Cardiac septum (tissue), 1 donor: ENCODE measurements at regions not wholly inside any gene's neighbourhood (a gene's known extent, or its start where the extent isn't known, plus 50 kb on each side); places are given as distances from the start of the nearest gene placed in this dataset.
"Not testable (repeated sequence)": the region's sequence is repeated elsewhere in the genome, so short reads cannot be mapped to it uniquely, and the experiment has no call there.

Experiments
- DNase-seq: peaks from one replicate; pipeline ENCODE4 v3.0.0-alpha.2; 2020; ENCODE audit warnings: low spot score
- intact Hi-C: fragments of 100-400 bp; cut with DNase I; formaldehyde crosslinking; loops from one replicate; pipeline ENCODE4 v1.14.0; 2022
- donor health status: DM: no; HTN: no; CAD: no.

DNA sequence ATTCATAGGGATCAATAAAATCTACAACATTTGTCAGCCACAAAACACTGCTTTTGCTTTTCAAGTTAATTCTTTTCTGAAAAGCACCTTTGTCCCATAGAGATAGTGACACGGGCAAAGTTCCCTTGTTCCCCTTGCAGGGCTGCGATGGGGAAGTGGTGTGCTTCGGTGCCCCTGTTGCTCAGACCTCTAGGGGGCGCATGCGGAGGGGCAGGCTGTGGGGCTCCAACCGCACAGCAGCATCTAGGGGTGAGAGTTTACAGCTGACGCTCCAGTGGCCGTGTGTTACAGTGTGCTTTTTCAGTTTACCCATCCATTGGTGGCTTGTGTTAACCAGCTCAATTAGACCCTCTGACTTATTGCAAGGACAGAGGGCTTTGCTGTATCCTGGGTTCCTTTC lies 1432.2 kb upstream of the ACVR2A start:
- intact Hi-C loops = no loop called here
- DNase-seq = no peak

DNA sequence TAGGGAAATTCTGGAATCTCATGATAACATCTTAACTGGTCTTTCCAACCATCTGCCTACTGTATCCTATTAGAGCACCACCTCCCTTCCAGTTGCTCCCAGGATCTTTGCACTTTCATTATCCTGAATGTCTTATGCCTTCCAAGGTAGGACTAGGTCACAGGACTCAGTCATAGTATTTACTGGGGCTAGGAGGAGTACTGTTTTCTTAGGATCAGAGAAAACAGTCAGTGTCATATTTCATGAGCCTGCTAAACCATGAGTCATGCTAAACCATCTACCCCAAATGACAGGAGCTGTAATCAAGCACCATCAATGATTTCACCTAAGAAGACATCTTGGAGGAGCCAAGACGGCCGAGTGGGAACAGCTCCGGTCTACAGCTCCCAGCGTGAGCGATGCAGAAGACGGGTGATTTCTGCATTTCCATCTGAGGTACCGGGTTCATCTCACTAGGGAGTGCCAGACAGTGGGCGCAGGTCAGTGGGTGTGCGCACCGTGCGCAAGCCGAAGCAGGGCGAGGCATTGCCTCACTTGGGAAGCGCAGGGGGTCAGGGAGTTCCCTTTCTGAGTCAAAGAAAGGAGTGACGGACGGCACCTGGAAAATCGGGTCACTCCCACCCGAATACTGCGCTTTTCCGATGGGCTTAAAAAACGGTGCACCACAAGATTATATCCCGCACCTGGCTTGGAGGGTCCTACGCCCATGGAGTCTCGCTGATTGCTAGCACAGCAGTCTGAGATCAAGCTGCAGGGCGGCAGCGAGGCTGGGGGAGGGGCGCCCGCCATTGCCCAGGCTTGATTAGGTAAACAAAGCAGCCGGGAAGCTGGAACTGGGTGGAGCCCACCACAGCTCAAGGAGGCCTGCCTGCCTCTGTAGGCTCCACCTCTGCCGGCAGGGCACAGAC lies 1439.2 kb upstream of the ACVR2A start:
- DNase-seq, intact Hi-C loops: not testable (repeated sequence)

DNA sequence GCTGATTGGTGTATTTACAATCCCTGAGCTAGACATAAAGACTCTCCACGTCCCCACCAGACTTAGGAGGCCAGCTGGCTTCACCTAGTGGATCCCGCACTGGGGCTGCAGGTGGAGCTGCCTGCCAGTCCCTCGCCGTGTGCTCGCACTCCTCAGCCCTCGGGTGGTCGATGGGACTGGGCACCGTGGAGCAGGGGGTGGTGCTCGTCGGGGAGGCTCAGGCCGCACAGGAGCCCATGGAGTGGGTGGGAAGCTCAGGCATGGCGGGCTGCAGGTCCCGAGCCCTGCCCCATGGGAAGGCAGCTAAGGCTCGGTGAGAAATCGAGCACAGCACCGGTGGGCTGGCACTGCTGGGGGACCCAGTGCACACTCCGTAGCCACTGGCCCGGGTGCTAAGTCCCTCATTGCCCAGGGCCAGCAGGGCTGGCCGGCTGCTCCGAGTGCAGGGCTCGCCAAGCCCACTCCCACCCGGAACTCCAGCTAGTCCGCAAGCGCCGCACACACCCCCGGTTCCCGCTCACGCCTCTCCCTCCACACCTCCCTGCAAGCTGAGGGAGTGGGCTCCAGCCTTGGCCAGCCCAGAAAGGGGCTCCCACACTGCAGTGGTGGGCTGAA lies 1441.2 kb upstream of the ACVR2A start:
- intact Hi-C loops, DNase-seq: not testable (repeated sequence)

DNA sequence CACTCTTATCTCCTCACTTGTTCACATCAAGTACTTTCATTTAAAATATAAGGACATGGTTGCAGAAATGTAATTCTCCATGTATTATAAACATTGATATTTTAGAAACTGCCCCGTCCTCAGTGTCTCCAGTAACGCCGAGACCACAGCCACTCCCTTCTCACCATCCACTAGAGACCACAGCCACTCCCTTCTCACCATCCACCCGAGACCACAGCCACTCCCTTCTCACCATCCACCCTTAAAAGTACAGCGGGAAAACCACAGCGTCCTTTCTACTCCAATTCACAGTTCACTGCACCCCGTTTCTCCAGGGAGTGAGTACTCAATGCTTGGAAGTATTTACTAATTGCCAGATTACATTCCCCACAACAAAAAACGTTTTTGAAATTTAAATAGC lies 1452.2 kb upstream of the ACVR2A start:
- DNase-seq = no peak

DNA sequence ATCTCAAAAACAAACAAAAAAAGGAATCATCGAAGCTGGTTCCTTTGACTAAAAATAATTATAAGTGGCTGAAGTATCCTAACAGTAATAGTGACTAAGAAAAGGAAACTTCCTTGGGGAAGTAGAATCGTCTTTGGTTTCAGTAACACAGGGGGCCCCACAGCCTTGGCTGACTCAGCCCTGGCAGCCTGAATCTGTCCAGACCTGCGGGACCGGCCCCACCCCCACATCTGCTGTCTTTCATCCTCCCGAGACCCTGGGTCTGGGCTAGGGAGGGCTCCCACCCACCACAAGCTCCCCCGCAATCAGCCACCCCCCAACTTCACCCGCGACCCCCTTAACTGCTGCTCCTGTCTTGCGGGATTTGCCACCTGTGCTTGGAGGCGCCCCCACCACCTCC lies 1452.6 kb upstream of the ACVR2A start:
- intact Hi-C loops = no loop called here
- no peak for DNase-seq

More for the DNA sequence above, 1452.2 kb upstream of the ACVR2A start:
- intact Hi-C loops = no loop called here

DNA sequence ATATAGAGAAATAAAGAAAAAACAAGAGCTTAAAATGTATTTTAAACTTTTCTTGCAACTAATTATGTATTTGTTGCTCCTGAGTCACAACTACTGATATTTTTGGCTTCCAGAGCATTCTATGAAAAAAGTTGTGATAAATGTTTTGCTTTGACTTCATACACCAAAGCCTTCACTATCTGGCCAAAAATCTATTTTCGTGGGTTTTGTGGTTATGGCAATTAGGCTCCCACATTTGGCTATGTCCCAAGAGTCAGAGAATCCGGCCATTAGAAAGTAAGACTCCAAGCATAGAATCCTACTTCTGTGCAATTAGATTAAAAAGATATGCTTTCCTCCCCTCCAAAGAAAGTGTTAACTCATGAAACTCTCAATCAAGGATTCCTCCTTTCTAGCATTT lies 1456.1 kb upstream of the ACVR2A start:
- no peak for DNase-seq

DNA sequence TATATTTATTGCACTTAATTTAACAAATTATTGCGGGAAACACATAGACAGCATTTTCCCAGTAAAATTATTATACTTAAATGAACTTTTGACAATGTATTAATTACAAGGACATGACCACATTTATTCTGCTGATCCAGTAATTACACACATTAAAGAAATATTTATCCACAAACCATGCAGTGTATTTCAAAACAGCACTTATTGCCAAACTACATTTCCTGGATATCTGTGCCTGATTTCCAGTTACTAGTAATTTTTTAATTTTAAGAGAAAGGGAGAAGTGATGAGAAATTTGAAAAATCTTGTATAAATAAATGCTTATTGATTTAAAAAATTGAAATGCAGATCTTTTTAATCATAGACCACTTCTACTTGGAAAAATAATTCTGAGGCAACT lies 1458.7 kb upstream of the ACVR2A start:
- DNase-seq = no peak
- intact Hi-C loops = no loop called here

More for the DNA sequence above, 1456.1 kb upstream of the ACVR2A start:
- intact Hi-C loops = no loop called here

DNA sequence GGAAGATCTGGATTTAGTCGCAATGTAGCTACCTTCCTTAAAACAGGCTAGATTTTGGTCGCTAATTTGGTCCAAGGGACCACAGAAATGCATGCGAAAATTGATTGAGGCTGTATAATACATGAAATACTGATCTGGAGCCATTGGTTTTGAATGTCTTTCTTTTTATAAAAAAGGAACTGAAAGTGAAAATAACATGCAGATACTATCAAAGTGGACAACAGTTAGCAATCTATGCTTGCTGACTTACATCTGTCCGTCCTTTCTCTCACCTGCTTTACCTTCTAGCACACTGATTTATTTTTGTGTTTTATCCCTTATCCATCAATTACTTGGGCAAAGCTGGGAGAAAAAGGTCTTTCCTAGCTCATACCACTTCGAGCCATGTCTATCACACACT lies 1459.8 kb upstream of the ACVR2A start:
- intact Hi-C loops = no loop called here
- DNase-seq = no peak

DNA sequence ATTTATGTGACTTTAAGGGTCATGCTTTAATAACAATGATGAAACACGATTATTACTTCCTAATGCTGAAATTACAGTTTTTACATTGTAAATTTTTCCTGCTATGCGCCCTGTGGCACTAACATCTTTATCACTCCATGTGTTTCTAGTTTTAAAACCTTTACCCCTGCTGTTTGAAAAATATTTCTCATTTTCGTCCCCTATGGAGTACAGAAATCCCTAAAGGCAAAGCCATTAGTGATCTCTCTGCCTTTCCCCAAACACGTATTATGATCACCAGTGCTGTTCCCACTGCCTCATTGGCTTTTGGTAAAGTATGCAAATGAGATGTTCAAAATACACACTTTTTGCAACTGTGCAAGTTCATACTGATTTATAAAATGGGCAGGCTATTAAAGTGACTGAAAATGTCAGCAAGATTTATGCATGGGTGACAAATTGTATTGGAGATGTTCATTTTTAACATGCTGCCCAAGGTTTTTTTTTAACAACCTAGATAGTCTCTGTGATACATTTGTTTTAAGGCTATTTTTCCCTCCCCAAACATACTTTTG lies 1468.2 kb upstream of the ACVR2A start:
- intact Hi-C loops = no loop called here

DNA sequence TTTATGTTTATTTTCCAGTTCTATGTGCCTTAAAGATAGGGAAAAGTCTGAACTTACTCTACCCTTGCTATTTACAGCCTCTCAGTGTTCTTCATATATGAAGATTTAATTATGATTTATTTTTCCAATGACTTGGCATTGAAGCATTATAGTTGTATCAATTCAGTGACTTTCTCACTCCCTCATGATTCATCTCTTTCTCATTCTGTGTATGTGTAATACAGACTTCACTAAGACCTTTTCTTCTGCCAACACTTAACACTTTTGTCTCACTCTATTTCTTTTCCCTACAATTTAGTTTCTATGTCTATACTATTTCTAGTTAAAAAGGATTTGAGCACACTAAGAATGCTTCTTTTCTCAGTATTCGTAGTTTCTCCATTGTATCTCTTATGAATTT lies 1470.3 kb upstream of the ACVR2A start:
- no peak for DNase-seq
- intact Hi-C loops = no loop called here

More for the DNA sequence above, 1468.2 kb upstream of the ACVR2A start:
- no peak for DNase-seq

DNA sequence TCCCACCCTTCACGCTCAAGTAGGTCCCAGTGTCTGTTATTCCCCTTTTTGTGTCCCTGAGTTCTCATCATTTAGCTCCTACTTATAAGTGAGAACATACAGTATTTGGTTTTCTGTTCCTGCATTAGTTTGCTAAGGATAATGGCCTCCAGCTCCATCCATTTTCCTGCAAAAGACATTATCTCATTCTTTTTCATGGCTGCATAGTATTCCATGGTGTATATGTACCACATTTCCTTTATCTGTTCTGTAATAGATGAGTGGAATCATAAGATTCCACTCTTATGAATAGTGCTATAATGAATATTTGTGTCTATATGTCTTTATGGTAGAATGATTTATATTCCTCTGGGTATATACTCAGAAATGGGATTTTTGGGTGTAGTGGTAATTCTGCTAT lies 1473.5 kb upstream of the ACVR2A start:
- intact Hi-C loops, DNase-seq: not testable (repeated sequence)

DNA sequence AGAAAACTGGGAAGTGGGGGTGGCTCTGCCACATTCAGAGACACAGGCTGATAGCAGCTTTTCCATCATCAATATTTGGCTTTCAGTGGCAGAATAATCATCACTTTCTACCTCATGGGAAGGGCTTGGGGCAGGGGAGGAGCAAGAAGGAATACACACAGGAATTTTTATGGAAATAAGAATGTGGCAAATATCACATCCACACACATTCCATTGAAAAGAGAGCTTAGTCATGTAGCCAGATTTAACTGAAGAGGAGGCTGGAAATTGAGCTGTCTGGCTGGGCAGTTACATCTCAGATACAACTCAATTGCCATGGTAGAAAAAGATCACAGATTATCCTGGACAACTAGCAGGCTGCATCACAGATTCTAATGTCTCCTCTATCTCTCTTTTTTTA lies 1474.0 kb upstream of the ACVR2A start:
- DNase-seq = no peak
- intact Hi-C loops = no loop called here

DNA sequence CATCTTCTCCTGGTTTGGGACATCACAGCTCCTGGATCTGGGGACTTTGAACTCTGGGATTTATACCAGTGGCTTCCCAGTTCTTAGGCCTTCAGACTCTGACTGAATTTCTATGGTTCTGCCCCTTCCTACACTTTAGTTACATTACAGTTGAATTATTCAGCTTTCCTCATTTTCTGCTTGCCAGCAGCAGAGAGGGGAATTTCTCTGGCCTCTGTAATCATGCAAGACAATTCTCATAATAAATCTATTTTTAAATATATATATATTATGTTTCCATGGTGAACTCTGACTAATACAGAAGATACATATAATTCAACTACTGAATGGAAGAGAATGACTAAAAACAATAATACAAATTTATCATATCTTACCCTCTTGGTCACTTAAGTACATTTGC lies 1478.6 kb upstream of the ACVR2A start:
- no peak for DNase-seq
- intact Hi-C loops = no loop called here

DNA sequence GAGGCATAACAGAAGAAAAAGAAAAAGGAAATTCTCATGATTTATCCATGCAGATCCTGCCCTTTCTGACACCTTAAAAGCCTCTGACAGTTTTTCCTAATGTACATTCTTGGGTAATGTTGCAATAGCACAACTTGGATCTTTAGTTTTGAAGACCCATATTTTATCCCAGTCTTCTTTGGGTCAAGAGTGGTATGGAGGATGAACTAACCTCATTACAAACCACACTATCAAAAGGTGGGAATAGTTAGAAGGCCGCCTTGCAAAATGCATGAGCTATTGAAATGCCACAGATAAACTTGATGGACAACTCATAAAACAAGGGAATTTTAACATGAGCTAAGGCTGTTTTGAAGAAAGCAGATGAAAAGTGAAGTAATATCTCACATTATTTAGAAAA lies 1479.8 kb upstream of the ACVR2A start:
- intact Hi-C loops = no loop called here

DNA sequence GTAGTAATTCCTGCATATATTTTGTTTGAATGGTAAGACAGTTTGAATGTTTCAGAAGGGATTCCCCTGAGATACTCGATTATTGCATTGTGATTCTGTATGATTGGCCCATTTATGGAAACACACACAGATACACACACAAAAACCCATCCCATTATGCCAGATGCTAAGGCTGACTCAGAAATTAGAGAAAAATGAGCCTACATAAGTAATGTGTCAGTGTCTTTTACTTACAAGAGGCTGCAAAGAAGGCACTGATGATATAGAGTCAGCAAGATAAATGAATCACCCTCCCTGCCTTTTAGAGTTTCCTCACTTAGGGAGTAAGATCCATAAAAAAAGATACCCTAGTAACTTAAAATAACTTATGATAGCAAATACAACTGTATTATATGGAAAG lies 1481.1 kb upstream of the ACVR2A start:
- intact Hi-C loops = no loop called here
- DNase-seq = no peak

More for the DNA sequence above, 1479.8 kb upstream of the ACVR2A start:
- DNase-seq = no peak

DNA sequence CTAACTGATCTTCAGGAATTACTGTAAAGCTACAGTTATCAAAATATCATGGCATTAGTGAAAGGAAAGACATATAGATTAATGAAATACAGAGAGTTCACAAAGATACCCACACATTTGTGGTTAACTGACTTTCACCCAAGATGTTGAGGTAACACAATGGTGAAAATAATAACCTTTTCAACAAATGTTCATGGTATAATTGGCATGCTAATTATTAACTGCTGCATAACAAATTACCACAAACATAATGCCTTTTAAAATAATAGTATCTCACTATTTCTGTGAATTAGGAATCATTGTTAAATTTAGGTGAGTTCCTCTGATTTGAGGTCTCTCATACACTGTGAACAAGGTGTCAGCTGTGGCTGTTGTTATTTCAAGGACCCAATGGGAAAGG lies 1493.1 kb upstream of the ACVR2A start:
- no peak for DNase-seq
- intact Hi-C loops = no loop called here

DNA sequence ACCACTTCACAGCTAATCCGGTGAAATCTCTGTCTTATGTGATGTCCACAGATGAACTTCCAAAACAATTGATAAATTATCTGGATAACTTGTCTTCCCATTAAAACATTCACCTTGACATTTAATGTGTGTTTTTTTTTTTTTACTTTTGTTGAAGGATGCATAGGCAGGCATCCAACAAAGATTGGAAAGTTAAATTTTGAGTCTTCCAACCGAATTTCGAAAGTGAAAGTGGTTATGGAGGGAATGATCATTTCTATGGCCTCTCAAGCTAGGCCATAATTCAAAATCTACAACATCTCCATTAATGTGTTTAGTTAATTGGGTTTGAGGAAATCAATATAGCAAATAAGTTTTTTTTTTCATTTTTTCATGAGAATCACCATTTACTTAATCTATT lies 1495.5 kb upstream of the ACVR2A start:
- no peak for DNase-seq

DNA sequence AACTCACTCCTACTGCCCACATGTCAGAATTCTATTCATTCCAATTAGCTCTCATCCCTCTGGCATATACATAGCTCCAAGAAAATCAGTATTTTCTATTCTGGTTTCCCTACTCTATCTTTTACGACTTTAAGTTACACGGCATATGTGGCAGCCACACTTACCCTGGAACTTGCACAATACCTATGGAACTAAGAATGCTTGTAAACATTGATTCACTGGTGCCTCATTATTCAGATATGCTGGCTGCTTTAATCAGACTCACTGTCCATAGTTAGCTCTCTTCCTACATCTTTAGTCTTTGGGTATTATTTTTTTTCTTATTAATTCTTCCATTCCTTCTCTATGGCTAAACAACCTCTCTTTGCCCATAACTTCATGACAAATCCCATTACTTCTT lies 1519.9 kb upstream of the ACVR2A start:
- no peak for DNase-seq
- intact Hi-C loops = no loop called here

More for the DNA sequence above, 1495.5 kb upstream of the ACVR2A start:
- intact Hi-C loops = no loop called here

DNA sequence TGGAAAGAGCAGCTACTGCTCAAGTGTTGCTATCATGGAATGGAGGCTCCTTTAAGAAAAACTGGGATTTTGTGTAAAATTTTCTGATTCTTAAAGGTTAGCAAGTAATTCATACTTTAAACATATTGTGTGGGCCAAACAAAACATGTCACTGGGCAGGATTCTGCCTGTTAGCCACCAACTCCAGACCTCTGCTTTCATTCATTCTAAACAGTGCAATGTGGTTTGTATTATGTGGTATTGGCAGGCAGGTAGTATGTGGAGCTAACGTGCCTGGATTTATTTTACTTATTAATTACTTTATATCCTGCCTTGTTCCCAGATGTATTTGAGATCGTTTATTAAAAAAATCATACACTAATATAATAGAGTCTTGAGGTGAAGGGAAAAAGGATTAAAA lies 1521.3 kb upstream of the ACVR2A start:
- DNase-seq = no peak
- intact Hi-C loops = no loop called here

DNA sequence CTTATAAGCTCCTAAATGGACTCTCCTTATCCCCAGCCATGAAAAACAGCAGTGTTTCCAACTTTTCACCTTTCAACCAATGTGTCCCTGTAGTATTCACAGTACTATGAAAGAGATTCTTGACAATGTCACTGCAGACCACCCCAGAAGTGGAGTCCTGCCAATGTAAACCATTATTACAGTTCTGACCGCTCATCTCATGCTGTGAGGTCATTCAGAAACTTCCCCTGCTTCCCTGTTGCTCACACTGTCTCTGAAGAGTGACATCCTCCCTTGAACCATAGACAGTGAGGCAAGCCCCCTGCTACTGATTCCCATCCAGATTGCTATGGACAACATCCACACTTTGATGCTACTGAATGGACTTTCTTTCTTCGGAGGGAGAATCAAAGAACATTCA lies 1523.7 kb upstream of the ACVR2A start:
- intact Hi-C loops = no loop called here

DNA sequence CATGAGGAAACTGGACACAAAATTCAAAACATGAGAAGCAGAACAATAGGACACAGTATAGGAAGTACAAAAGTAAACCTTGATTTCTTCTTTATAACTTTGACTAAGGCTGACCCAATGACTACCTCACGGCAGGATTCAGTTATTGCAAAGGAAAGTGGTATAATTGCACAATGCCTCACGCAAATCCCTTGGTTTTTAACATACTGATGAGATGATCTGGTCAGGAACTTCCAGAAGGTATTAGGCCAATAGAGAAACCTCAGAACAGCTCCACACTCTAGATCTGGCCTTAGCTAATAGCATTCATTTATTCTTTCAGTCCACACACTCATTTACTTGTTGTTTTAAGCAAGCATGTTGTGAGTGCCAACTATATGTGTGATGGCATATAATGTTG lies 1526.9 kb upstream of the ACVR2A start:
- no peak for DNase-seq
- intact Hi-C loops = no loop called here

More for the DNA sequence above, 1523.7 kb upstream of the ACVR2A start:
- DNase-seq = no peak
